GM21717 (cell line): ENCODE measurements at regions not wholly inside any gene's neighbourhood (a gene's known extent, or its start where the extent isn't known, plus 50 kb on each side); places are given as distances from the start of the nearest gene placed in this dataset.

Experiments used
- ATAC-seq: cut with Tn5 transposase; IDR thresholded peaks from one replicate; pipeline ENCODE4 v1.9.1; 2021; ENCODE audit warnings: mild to moderate bottlenecking, moderate library complexity; ENCODE audit not compliant: unreplicated experiment

DNA sequence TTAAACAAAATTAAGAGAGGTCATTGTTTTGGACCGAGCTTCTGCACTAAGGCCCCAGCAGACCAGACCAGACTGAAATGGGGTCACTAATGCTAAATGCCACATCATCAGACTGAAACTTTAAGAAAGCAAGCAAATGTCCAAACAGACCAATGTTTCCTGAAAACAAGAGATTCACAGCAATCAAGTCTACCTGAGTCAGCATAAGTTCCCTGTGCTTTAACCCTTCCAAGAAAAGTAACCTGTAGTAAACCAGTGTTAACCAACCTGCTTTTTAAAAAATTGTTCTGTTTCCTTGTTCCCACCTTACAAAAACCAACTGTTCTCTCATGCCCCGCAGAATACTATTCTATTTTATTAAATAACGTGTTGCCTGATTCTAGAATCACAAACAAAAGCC, 241.1 kb upstream of the GADL1 start:
- no peak for ATAC-seq

DNA sequence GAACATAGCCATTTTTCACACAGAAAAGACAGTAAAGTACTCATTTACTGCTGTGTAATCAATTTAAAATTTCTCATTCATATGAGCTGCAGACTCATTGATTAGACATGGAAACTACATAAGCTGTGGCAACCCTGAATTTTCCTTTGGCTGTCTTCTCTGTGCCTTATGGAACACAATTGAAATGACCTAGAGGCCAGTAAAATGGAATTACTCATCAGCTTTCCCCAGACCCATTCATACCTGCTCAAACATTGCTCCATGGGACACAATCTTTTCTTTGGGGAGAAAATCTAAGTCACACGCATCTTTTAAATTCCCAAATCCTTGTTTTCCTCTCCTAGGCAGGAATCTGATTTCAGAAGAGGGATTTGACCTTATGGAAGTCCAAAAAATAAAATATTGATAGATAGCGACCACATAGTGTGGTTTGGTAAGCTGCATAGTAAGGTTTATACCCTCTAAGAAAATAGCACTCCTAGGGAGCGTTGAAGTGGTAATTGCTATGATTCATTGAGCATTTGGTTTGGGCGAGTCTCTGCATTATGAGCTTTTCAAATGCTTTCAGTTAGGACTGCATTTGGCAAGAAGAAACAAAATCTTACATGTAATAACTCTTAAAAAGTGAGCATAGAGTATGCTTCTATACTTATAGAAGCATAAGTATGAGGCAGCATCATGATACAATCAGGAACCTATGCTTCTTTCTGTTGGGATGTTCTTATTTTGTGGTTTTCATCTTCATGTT, 243.4 kb upstream of the GADL1 start:
- ATAC-seq, result no peak

DNA sequence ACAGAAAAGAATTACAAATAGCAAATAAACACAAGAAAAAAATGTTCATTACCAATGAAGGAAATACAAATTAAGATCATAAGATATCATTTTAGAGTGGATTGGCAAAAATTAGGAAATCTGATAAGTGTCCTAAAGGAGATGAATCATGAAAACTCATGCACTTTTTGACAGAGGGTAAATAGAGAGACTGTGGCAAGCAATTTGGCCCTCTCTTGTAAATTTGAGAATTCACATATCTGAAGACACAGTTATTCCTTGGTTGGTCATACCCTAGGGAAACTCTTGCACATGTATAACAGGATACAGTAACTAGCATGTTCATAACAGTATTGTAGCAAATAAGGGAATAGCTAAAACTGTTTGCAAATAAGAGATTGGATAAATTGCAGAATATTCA, 246.0 kb upstream of the GADL1 start:
- no peak for ATAC-seq

DNA sequence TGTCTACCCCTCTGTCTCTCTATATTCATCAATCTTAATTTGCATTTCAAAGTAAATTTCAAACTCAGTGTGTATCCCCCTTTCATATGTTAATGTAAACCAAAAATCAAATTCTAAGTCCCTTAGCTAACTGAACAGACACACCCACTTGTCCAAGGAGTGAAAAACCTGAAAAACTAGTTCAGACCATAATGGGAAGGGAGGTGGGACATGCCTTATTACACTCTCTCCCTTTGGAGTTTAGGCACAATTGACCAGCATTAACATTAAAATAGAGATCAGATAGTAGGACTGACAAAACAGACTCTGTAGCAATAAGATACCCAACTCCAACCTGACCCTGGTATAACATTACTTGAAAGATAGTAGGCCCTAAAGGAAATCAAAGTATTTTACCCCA, 247.7 kb upstream of the GADL1 start:
- ATAC-seq, result no peak

DNA sequence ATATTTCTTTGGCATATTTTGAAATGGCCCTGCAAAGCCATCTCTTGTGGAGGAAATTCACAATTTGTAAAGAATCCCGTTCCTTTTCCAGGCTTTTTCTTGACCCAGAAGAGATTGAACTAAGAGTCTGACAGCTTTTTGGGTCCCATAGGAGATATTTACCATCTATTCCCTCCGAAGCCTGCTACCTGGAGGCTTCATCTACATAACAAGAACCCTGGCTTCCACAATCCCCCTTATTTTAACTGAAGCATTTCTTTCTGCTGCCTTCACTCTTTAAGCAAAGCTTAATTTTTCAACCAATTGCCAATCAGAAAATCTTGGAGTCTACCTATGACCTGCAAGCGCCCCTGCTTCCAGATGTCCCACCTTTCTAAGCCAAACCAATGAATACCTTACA, 248.1 kb upstream of the GADL1 start:
- ATAC-seq, result no peak

DNA sequence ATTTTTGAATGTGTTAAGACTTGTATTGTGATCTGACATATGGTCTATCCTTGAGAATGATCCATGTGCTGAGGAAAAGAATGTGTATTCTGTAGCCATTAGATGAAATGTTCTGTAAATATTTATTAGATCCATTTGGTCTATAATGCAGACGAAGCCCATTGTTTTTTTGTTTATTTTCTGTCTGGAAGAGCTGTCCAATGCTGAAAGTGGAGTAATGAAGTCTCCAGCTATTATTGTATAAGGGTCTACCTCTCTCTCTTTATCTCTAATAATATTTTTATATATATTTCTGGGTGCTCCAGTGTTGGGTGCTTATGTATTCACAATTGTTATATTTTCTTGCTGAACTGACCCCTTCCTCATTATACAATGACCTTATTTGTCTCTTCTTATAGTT, 250.6 kb upstream of the GADL1 start:
- ATAC-seq, result no peak

DNA sequence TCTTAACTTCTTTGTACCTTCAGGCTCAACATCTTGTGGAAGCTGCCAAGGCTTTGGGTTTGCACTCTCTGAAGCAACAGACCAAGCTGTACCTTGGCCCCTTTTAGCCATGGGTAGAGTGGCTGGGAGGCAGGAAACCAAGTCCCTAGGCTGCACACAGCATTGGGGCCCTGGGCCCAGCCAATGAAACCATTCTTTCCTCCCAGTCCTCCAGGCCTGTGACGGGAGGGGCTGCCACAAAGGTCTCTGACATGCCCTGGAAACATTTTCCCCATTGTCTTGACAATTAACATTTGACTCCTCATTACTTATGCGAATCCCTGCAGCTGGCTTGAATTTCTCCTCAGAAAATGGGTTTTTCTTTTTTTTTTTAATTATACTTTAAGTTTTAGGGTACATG, 253.1 kb upstream of the GADL1 start:
- ATAC-seq, result no peak

DNA sequence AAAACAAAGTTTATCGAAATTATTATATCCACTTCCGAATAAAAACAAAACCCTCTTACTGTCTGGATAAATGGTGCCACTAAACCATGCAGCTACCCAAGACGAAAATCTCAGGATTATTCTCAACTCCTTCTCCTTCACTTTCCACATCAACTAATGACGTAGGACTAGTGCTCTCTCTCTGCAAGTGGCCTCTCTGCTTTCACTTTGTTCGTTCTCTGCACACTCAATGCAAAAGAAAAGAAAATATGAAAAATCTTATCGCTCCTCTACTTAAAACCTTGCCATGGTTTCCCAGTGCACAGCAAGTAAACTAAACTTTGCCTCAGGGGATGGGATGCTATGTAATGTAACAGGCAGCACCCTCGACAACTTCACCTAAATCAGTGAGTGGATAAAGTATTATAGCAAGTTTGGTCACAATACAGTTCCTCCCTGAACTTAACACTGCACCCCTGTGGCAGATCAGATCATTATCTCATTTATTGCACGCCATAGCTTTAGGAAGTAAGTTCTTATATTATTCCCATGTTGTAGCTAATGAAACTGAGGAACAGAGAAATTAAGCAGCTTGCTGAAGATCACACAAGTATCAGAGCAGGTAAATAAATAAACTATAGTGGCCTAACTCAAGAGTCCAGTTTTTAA, 262.7 kb upstream of the GADL1 start:
- ATAC-seq, result no peak

DNA sequence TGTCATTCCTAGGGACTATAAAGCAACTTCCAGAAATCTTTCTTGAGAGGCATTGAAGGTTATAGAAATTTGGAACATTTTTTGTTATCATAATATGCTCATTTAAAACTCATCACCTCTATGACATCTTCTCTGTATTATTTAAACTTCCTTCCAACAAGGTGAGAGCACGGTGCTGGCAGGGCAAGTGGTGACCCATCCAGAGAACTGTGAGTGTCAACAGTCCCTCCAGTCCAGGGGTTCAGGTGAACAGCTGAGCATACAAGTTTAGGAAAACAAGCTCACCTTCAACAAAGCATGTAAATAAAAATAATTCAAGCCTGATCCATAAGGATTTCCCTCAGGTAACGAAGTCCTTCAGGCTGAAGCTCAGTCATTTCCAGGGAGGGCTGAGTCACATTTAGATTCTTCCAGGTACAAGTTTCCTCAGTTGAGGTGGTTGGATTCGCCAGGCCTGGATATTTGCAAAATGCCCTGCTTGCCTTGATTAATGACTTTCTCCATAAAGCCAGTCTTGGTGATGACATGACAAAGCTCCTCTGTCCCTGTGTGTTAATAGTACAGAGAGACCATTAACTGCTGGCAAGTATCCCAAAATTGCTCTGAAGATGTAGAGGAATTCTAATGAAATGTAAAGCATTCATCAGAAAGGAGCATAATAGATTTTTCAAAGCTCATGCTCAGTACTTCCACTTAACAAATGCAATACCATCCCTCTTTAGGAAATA, 263.6 kb upstream of the GADL1 start:
- ATAC-seq, result no peak

DNA sequence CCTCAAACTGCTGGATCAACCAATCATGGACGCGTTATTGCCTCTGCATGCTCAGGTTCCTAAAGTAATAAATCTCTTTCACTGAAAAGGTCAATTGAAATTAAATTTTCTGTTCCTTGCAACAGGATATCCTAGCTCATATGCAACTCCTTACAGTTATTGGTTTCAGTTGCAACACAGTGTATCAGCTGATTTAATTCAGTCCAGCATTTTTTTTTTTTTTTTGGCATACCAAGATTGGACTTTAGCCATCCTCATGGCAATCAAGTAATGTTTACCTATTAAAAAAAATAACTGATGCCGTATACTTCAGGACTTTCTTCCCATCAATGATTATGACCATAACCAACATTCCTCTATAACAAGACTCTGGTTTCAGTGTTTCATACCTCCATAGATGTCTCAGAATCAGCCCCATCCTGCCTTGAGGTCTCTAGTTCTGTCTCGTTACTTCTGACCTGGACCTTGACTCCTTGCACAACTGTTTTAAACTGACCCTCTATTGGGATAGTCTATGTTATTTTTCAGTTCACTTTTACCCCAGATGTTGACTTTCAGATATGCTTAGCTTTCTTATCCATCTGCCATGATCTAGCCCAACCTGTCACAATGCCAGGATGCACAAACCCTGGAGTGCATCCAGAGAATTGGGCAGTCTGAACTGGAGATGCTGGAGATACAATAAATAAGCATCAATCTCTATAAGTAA, 265.0 kb upstream of the GADL1 start:
- no peak for ATAC-seq

DNA sequence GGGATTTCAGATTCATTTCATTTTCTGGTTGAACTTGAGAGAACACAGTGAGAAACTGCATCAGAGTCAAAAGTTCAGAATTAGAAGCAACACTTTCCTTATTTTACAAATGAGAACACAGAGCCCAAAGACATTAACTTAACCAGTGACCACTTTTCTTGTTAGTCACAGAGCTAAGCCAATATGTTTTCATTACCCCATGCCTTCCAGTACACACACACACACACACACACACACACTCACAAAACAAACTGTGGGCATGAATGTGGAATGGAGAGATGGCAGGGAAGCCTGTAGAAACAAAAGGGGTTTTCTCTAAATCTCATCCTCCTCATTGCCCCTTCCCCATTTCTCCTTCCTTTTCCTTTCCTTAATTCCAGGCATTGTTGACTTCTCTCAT, 267.4 kb upstream of the GADL1 start:
- ATAC-seq, result no peak

DNA sequence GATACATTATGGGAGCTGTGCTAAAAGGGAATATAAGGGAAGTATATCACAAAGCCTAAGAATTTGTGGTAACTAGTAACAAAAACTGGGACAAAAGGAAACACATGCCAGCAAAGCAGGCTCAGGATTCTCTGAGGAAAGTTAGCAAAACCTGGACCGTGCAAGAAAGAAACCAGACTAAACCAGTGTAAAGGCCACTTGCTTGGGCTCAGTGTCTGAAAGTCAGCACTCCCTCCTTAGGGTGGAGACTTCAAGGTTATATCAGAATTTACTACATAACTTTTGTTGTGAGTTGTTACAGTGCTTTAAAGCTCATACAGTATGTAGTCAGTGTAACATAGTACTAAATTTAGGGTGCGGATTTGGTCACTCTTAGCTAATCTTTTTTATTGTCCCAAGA, 269.9 kb upstream of the GADL1 start:
- ATAC-seq, result no peak

DNA sequence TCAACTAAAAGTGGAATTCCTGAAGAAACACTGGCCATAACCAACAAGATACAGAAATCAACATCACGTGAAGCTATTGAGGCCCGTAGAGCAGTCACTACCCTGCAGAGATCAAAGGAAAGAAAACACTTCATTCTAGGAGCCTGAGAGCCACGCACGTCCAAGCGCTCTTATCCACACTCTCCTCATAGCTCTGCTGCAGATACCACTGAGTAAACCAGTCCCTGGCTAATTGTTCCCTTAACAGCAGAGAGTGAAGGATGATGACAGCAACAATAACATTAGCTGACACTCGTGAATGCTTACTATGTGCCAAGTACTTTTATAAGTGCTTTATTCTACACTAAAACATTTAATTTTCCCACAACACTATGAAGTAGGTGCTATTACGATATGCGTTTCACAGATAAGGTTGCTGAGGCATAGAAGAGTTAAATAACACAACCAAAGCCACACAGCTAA, 271.0 kb upstream of the GADL1 start:
- ATAC-seq, result no peak

DNA sequence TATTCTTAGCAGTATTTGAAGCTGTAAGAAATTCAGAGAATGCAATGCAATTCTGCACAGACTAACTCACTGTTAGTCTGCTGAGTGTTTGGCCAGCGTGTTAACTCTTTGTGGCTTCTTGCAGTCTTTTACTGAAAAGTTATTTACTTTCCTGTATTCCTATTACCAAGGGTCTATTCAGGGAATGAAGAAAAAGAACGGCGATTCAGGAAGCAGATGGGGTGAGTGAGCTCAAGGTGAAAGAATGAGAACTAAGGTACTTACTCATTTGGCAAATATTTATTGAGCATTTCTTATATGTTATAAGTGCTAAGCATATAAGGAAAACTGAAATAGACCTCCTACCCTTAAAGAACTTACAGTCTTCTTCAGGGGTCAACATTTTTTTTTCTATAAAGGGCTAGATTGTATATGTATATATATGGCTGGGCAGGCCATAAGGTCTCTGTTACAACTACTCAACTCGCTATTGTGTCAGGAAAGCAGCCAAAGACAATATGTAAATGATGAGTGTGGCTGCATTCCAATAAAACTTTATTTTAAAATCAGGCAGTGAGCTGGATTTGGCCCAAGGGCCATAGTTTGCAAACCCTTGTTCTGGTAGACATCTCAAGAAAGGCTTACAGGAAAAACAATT, 271.9 kb upstream of the GADL1 start:
- ATAC-seq, result no peak

DNA sequence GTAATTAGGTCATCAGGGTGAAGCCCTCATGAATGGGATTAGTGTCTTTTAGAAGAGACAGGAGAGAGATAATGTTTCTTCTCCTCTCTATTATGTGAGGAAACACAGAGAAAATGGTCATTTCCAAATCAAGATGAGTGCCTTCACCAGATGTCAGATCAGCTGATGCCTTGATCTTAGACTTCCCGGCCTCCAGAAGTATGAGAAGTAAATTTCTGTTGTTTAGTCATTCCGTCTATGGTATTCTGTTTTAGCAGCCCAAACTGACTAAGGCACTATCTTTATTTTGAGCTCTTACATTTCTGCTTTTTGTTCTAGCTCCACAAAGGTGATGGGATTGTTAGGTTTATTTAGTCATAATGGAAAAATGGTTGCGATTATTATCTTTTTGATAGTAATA, 273.2 kb upstream of the GADL1 start:
- ATAC-seq, result no peak

DNA sequence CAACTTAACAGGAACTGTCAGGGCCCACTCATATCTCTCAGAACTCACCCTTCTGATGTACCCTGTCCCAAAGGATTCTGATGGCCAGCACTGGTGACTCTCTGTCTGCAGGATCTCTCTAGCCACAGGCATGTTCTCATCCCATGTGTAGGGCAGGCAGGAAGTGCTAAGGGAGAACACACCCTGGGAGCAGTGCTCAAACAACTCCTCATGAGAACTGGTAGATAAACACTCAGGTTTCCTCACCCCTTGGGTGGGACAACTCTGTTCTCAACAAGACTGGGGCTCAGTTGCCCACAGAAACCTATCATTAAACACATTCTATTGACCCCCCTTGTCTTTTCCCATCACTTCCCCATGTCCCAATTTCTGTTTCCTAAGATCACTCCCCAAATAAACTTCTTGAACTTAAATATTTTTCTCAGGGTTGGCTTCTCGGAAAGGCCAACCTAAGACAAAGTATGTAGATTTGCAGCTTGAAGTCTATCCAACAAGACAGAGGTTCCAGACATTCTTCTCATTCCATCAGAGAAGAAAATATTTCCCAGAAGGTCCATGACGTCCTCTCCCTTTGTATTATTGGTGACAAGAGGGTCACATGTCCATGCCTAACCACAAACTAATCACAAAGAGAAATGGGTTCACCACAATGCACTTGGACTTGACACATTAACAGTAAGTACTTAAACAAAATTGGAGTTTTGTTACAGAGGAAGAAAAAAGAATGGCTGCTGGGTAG, 276.6 kb upstream of the GADL1 start:
- ATAC-seq, result no peak

DNA sequence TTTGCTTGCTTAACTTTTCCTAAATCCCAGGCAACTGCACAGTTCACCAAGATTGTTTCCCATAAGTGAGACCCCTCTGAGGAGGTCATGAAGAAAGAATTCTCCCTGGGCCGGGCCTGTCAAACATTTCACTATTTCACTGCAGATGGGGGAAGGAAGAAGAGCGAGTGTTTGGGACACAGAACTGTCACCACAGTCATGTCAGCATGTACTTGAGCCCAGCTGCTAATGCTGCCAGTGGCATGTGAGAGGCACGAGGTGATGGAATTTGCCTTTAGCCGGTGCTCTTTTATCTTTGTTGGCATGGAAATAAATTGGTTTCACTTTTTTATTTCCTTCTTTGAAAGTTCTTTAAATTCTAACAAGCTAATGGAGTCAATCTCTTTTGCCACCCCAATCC, 277.9 kb upstream of the GADL1 start:
- no peak for ATAC-seq

DNA sequence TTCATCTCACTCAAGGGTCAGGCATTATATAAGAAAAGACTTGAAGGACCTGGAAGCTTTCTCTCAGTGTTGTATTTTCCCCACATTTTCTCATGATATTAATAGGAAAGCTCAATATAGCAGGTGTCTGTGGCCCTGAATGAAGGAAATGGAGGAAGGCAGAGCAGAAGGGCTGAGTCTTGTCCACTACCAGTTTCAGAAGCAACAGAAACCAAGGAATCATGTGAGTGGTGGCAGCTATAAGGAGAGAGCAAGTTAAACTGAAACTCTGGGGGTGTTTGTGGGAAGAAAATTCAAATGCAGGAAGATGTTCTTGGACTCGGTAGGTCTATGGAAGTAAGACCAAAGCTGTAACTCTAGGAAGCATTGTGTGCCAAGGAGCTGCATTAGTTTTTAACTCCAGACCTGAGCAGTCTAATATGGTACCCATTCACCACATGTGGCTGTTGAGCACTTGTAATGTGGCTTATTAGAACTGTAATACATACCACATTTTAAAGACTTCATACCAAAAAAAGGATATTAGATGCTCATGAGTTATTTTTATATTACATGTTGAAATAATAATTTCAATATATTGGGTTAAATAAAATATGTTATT, 278.8 kb upstream of the GADL1 start:
- no peak for ATAC-seq

DNA sequence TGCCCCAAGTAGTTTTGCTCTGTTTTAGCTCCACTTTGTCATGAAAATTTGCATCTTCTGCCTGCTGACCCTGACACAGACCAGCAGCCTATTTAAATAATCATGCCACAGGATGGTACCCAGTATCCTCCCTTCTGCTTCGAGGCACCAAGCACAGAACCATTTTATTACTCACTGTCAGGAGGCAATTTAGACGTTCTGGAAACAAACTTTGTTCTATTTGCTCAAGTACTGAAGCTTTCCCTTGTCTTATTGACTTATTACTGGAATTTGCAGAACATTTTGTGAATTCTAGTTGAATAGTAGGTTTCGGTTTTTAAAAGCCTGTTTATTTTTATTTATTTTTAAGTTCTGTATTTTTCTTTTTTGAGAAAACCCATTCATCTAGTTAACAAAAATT, 279.6 kb upstream of the GADL1 start:
- ATAC-seq, result no peak

DNA sequence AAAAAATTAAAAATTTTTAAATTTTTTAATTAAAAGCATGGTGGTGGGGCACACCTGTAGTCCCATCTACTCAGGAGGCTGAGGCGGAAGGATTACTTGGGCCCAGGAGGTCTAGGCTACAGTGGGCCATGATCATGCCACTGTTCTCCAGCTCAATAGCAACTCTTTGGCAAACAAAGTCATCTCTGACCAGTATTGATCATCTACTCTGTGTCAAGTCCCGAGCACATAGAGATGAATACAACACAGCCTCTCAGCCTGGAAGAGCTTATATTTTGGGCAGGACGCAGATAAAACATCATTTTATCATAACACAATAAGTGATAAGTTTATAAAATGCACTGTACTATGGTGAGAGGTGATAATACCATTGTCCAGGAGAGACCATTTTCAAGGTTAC, 281.6 kb upstream of the GADL1 start:
- ATAC-seq, result no peak
